ENCODE measurements at regions not wholly inside any gene's neighbourhood (a gene's known extent, or its start where the extent isn't known, plus 50 kb on each side); places are given as distances from the start of the nearest gene placed in this dataset.

DNA sequence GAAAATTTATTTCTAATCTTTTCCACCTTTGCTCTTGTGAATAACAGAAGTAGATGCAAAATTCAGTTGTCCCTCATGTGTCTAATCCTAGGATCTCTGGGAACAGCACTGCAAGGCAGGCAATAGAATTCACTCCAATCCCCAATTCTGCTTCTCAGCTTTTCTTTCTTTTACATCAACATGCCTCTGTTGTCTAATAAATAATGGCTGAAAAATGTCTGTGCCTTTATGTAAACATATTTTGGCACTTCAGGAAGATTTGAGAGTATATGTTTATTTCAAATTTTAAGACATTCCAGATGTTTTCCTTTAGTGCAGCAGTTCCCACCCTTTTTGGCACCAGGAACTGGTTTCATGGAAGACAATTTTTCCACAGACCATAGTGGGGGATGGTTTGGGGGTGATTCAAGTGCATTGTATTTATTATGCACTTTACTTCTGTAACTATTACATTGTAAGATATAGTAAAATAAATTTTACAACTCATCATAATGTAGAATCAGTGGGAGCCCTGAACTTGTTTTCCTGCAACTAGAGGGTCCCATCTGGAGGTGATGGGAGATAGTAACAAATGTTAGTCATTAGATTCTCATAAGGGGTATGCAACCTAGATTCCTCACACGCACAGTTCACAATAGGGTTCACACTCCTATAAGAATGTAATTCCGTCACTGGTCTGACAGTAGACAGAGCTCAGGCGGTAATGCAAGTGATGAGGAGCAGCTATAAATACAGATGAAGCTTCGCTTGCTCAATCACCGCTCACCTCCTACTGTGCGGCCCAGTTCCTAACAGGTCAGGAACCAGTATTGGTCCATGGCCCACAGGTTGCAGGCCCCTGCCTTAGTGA is 590.3 kb upstream of the CNTNAP5 start:
- H3K4me1 ChIP-seq: no peaks in the 10 kb centered on the region

DNA sequence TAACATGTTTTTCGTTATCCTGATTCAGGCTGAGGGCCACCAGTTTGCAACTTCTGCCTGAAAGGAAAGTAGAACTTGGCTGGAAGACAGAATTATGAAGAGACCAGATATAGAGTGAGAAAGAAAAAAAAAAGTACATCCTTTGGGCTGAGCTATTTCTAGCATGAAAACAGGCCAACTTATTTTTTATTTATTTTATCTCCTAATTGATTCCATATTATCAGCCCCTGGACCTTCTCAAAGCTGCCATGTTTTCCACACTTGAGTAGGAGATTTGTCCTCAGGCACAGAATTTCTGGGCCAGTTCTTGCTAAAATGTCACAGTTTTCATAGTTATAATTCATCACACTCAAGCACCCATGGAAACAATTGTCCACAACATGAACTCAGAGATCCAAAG is 586.8 kb upstream of the CNTNAP5 start:
- intact Hi-C loops (cut with micrococcal nuclease): no loop called here
- TF ChIP-seq, protein P1, sequence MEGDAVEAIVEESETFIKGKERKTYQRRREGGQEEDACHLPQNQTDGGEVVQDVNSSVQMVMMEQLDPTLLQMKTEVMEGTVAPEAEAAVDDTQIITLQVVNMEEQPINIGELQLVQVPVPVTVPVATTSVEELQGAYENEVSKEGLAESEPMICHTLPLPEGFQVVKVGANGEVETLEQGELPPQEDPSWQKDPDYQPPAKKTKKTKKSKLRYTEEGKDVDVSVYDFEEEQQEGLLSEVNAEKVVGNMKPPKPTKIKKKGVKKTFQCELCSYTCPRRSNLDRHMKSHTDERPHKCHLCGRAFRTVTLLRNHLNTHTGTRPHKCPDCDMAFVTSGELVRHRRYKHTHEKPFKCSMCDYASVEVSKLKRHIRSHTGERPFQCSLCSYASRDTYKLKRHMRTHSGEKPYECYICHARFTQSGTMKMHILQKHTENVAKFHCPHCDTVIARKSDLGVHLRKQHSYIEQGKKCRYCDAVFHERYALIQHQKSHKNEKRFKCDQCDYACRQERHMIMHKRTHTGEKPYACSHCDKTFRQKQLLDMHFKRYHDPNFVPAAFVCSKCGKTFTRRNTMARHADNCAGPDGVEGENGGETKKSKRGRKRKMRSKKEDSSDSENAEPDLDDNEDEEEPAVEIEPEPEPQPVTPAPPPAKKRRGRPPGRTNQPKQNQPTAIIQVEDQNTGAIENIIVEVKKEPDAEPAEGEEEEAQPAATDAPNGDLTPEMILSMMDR (IDR thresholded peaks at IDR 0.05; ENCODE audit: borderline replicate concordance): no peak
- Histone ChIP-seq H3K9me3 (replicated peaks) (no peaks in the 10 kb centered on the region), H3K27me3 (ENCODE audit: low read depth) (no peaks in the 10 kb centered on the region), H3K4me3 (no peak overlapping the region), H3K27ac (replicated peaks) (no peak overlapping the region), H3K36me3 (no peaks in the 10 kb centered on the region), H3K4me1 (no peaks in the 10 kb centered on the region)
- no peak for DNase-seq

More for the DNA sequence above, 590.3 kb upstream of the CNTNAP5 start:
- no peak overlapping the region for H3K4me3 ChIP-seq
- H3K27ac ChIP-seq (replicated peaks): no peak overlapping the region
- no peaks in the 10 kb centered on the region for H3K36me3 ChIP-seq
- no peaks in the 10 kb centered on the region for H3K9me3 ChIP-seq (replicated peaks)
- intact Hi-C loops (cut with micrococcal nuclease): no loop called here
- no peak for DNase-seq
- no peaks in the 10 kb centered on the region for H3K27me3 ChIP-seq (ENCODE audit: low read depth)
- TF ChIP-seq, protein P1 (IDR thresholded peaks at IDR 0.05; ENCODE audit: borderline replicate concordance): no peak

DNA sequence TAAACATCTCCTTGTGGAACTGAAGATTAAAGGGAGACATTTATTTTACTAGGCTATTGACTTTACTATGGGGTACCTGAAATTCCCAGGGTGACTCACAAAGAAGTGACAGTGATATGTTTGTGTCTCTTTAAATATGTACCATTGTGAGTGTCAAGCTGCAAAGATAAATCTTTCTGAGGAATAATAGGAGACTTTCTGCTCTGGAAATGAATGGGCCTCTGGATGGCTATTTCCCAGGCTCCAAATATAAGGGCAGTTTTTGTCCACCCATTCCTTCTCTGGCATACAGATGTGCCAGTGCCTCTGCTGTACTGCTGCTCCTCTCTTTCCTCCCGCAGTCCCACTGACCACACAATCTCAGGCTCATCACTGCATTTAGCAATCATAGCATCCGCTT is 586.4 kb upstream of the CNTNAP5 start:
- TF ChIP-seq, protein P1 (IDR thresholded peaks at IDR 0.05; ENCODE audit: borderline replicate concordance): no peak
- intact Hi-C loops (cut with micrococcal nuclease): no loop called here
- H3K9me3 ChIP-seq (replicated peaks): no peaks in the 10 kb centered on the region

DNA sequence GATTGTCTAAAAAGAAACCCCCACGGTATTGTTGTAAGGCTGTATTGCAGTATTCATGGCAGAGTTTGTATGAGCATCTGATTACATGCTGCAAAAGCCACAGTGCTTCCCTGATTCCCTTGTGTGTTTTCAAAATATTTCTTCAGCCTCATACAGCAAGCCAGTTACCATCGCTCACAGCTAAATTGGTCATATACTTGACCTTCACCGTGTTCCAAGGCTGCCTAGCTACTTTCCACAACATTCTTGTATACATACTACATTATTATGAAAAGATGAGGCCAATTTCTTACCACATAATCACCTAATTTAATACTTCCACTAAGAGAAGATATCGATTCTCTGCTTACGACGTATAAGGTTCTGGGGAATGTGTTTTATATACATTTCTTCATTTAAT is 576.3 kb upstream of the CNTNAP5 start:
- Histone ChIP-seq H3K27me3 (ENCODE audit: low read depth) (no peaks in the 10 kb centered on the region), H3K36me3 (no peaks in the 10 kb centered on the region), H3K27ac (replicated peaks) (no peak overlapping the region), H3K4me1 (no peaks in the 10 kb centered on the region), H3K4me3 (no peak overlapping the region), H3K9me3 (replicated peaks) (no peaks in the 10 kb centered on the region)
- TF ChIP-seq, protein P1 (IDR thresholded peaks at IDR 0.05; ENCODE audit: borderline replicate concordance): no peak
- intact Hi-C loops (cut with micrococcal nuclease): no loop called here
- no peak for DNase-seq

More for the DNA sequence above, 586.4 kb upstream of the CNTNAP5 start:
- H3K27ac ChIP-seq (replicated peaks): no peak overlapping the region
- H3K36me3 ChIP-seq: no peaks in the 10 kb centered on the region
- H3K27me3 ChIP-seq (ENCODE audit: low read depth): no peaks in the 10 kb centered on the region
- no peak for DNase-seq
- H3K4me3 ChIP-seq: no peak overlapping the region
- no peaks in the 10 kb centered on the region for H3K4me1 ChIP-seq

DNA sequence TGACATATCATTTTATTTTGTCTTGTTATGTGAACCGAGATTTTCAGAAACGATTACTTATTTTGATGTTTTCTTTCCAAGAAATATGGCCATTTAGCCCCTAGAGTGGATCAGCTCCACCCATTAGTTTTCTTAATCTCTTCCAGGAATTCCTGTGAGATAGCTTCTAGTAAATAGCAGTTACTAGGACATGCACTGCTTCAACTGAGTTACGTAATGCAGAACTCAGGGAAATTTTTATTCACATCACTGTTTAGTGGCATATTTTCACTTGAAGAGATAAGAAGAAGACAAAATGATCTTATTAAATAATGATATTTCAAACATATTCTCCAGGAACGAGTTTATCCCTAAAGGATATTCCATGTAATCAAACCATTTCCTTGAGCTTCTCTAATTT is 573.5 kb upstream of the CNTNAP5 start:
- H3K4me3 ChIP-seq: no peak overlapping the region
- H3K27ac ChIP-seq (replicated peaks): no peak overlapping the region
- H3K4me1 ChIP-seq: no peaks in the 10 kb centered on the region
- H3K9me3 ChIP-seq (replicated peaks): no peaks in the 10 kb centered on the region
- H3K27me3 ChIP-seq (ENCODE audit: low read depth): no peaks in the 10 kb centered on the region
- intact Hi-C loops (cut with micrococcal nuclease): no loop called here
- H3K36me3 ChIP-seq: no peaks in the 10 kb centered on the region
- DNase-seq: no peak
- TF ChIP-seq, protein P1 (IDR thresholded peaks at IDR 0.05; ENCODE audit: borderline replicate concordance): no peak
